HG03045 (cell line): ENCODE measurements at regions not wholly inside any gene's neighbourhood (a gene's known extent, or its start where the extent isn't known, plus 50 kb on each side); places are given as distances from the start of the nearest gene placed in this dataset.

Experiments
- ATAC-seq: cut with Tn5 transposase; IDR thresholded peaks from one replicate; pipeline ENCODE4 v1.9.1; 2021; ENCODE audit warnings: mild to moderate bottlenecking, moderate library complexity; ENCODE audit not compliant: unreplicated experiment

GRCh38 chr15:47383102-47383501 lies 334.2 kb upstream of the SEMA6D start:
- no peak for ATAC-seq

GRCh38 chr15:47383801-47384200 lies 333.5 kb upstream of the SEMA6D start:
- no peak for ATAC-seq

DNA sequence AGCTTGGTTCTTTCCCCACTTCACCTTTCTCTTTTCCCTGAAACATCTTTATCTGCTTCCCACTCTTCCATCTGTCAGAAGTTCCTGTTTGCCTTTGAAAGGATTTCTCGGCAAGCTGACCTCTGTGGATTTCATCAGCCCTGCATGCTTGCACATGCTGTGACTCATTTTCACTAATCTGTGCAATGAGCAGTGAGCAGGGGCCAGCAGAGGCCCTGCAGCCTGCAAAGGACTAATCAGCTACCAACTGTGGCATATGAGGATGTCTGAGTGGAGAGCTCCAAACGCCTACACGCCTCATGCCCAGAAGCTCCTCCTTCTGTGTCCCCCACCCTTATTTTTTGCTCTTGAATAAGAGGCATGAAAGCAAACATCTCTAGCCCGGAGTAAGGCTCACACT lies 333.0 kb upstream of the SEMA6D start:
- no peak for ATAC-seq

- no peak for ATAC-seq
Measured at GRCh38 chr15:47384776-47385175, 332.5 kb upstream of the SEMA6D start.

DNA sequence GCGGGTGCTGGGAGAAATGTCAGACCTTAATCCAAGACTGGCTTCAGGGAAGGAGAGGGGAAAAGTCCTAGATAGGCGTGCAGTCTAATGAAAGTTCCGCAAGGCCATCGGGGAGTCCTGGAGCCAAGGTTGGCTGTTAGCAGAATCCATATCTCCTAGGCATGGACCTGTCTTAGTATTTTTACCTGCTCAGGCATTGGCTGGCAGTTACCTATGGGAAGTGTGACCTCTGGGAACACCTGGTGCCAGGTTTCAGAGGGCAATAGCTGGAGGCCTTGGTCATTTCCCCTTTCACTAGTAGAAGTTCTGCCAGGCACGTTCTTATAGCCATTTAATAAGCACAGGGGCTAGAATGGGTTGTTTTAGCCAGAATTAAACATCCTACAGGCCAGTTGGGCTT lies 330.8 kb upstream of the SEMA6D start:
- ATAC-seq = no peak

GRCh38 chr15:47388299-47388698 lies 329.0 kb upstream of the SEMA6D start:
- ATAC-seq = no peak

GRCh38 chr15:47390208-47390765 lies 327.0 kb upstream of the SEMA6D start:
- no peak for ATAC-seq

- ATAC-seq = no peak
Measured at GRCh38 chr15:47394286-47394809, 323.0 kb upstream of the SEMA6D start.

DNA sequence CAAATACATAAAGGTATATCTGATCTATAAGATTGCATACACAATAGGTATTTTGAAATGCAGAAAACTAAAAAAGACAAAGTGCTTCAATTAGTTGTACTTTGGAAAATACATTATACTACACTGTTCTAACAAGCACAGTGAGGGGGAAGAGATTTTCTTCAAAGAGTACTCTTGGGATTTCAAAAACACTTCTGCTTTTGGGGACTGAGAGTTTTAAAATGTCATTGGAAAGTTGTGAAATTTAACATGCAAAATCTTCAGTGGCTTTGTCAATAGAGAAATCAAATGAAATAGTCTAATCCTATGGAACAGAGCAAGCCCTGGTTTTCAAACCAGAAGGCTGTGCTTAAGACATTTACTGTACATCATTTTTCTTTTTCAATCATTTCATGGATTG lies 322.2 kb upstream of the SEMA6D start:
- ATAC-seq = no peak

GRCh38 chr15:47397655-47398054 lies 319.6 kb upstream of the SEMA6D start:
- ATAC-seq = no peak

DNA sequence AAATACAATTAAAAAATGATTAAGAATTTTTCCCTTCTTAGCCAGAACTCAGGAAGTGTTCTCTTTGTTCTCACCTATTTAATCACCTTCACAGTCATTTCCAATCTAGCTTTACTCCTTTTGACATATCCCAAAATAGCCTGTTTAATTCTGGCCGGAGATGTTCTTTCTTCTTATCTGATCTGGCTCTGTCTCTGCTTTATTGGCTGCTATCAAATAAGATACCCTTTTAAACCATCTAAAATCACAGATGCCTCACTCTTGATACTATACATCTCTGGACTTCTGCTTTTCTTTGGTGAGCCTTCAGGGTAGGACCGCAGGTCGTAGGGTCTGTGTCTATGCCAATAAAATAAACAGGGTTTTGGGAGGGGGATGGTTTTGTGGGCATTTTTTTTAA lies 319.2 kb upstream of the SEMA6D start:
- ATAC-seq = no peak

DNA sequence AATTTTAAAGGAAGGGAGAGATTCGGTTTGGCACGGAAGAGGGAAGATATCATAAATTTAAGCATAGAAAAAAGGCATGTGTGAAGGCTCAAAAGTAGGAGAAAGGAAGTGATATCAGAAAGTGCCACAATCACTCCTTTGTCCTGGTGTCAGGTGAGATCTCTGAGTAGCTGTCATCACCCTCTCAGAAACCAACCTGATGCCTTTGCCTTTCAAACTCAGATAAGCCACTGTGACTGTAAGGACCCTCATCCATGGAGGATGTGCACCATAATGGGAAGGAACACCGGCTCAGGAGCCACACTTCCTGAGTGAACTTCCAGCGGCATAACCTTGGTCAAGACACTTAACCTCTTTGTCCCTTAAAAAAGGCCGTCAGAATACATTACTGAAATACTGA lies 318.7 kb upstream of the SEMA6D start:
- ATAC-seq = no peak

DNA sequence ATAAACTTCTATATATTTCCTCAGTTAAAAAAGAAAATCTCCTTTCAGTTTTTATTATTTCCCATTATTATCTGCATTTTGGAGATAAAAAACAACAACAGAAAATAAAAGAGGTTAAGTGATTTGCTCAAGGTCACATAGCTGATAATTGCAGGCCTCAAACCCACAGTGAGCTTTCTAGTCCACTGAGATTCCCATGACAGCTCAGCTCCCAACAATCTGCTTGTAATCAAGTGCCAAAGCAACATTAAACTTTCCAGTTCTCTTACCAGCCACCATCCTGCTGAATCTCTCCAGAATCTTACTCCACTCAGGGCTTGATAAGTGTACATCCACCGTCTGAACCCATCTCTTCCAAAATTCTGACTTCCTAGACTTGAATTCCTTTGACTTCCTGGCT lies 318.2 kb upstream of the SEMA6D start:
- no peak for ATAC-seq

DNA sequence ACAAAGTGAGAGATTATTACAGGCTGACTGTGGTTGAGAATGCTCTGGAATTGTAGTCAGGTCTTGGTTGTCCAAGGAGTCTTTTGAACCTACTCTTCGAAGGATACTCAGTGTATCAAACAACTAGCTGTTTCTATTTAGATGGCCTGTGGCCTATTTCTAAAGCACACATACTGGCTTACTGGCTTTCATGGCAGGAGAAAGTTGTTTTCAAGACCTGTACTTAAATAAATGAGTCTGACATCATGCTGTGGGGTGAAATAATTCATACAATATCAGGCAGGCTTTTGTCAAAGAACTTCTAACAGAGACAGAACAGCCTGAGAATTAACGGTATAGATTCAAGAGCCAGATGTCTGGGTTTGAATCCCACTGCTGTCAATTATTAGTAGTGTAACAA lies 316.7 kb upstream of the SEMA6D start:
- no peak for ATAC-seq

- no peak for ATAC-seq
Measured at GRCh38 chr15:47401427-47401826, 315.9 kb upstream of the SEMA6D start.

DNA sequence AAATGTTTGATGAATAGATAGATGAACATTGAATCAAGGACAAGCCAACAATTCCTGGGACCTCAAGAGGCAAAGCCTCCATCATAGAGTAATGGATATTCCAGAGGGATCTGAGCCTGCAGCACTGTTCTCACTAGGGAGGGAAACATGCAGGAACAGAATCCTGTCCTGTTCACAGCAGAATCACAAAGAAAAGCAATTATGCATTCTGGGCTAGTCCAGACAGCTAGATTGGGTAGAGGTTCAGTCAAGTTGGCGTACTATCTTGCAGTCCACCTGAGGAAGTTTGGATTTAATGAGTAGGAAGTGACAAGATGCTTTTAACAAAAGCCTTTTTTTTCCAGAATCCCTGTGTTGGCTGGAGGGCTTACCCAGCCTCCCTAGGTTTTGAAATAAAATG lies 314.5 kb upstream of the SEMA6D start:
- no peak for ATAC-seq

DNA sequence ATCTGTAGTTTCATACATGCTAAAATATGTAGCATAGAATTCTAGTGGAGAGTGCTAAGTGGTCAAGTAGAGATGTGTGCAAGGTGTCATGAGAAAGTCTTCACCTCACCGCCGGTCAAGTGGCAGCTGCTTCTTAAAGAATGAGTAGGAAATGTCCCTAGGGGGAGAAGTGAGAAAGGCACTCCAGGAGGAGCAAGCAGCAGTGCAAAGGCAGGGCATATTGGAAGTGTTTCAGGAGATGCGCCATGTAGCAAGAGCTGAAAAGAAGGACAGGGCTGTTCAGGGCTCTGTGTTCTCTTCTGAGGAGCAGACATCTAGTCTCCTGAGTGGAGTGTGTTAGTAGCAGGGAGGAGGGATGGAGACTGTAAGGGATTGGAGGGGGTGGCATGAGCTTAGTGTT lies 312.4 kb upstream of the SEMA6D start:
- ATAC-seq = no peak

DNA sequence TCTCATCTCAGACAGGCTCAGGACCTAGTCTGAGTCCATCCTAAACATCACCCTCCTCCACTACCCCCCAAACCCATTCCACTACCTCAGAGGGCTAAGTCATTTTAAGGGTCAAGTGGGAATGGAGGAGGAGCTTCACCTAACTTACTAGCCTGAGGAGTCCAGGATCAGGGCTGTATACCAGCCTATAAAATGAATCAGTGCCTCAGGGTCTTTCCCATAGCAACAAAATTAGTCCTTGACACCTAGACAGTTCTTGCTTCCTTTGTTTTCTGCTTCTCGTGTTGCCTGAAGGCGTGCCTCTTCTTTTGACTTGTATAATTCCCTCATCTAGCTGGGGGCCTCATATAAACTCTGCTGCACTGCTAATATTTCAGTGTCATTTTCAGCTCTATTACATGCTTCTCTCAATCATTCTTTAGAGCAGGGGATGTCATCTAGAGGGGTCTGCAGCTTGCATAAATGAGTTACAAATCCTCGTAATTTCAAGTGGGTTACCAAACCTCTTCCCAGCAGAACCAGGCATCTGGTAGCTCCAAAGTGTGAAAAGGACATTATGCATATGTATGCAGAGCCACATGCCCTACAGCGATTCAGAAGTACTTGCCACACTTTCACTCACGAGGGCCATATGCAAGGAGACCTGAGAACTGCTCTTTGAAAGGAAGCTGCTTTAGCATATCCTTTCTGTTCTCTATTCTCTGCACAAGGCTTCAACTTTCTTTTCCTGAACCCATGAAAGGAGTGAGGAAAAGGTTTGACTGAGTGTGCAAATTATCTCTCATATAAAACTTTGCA lies 311.7 kb upstream of the SEMA6D start:
- no peak for ATAC-seq

DNA sequence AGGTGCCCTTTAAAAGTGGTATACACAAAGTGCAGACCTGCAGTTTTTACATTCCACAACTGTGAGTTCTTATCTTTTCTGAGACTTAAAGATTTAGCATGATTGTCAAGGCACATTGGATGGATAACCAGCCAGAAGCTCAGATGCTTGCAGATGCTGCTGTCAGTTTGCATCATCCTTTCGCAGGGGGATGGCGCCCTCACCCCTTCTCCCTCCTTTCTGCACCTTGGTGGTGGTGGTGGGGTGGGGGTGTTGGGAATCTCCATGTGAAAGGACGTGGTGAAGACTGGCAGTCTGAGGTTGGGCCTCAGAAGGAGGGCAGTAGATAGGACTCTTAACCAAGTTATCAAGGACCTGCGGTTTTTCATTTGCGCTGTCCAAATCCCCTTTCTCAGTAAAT lies 309.6 kb upstream of the SEMA6D start:
- ATAC-seq = no peak

DNA sequence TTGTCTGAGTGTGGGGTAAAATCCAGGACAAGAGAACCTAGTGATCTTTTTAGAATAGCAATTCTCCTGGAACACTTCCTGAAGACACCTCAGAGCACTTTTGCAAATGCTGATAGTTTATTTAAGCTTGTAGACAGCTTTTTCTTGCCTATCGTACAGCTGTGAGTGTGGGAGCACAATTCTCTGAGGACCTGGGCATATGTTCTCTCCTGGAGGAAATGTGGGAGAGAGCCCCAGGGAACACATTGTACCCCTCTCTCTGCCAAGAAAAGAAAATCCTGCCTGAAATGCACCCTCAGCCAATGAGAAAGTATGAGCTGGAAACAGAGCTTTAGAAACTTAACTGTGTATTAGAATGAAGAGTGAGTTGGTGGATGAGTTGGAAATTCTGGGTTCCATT lies 308.3 kb upstream of the SEMA6D start:
- ATAC-seq = no peak

DNA sequence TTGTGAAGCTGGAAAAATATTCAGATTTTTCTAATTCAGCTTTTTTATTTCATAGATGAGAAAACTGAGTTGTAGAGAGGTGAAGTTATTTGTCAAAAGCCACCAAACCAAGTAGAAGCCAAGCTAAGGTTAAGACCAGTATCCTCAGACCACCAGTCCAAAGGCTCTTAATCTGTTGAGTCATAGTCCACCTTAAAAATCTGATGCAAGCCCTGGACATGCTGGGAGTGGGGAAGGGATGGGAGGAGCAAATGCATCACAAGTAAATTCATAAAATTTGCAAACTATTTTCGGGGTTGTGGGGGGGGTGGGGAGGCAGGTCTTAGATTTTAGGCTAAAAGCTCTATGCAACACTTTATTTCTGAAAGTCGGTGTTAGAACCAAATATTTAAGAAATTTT lies 307.7 kb upstream of the SEMA6D start:
- ATAC-seq = no peak

- ATAC-seq = no peak
Measured at GRCh38 chr15:47410247-47410646, 307.1 kb upstream of the SEMA6D start.

GRCh38 chr15:47411733-47412132 lies 305.6 kb upstream of the SEMA6D start:
- no peak for ATAC-seq
